Brain microvascular endothelial cell (primary cell): ENCODE measurements at regions not wholly inside any gene's neighbourhood (a gene's known extent, or its start where the extent isn't known, plus 50 kb on each side); places are given as distances from the start of the nearest gene placed in this dataset.
"Not testable (repeated sequence)": the region's sequence is repeated elsewhere in the genome, so short reads cannot be mapped to it uniquely, and the experiment has no call there.

Experiments
- DNase-seq: peaks from one replicate; pipeline ENCODE4 v3.0.0-alpha.2; 2020
- H3K27ac ChIP-seq: fragments of 250-450 bp; sonication (Bioruptor Pico); 2 replicates; pipeline ENCODE4 v1.5.1; 2020; ENCODE audit warnings: mild to moderate bottlenecking, moderate library complexity
- H3K27me3 ChIP-seq: fragments of 250-450 bp; sonication (Bioruptor Pico); replicated peaks from 2 replicates; pipeline ENCODE4 v1.5.1; 2020; ENCODE audit warnings: mild to moderate bottlenecking
- H3K36me3 ChIP-seq: fragments of 250-450 bp; sonication (Bioruptor Pico); replicated peaks from 2 replicates; pipeline ENCODE4 v1.5.1; 2020; ENCODE audit warnings: mild to moderate bottlenecking
- H3K4me3 ChIP-seq: 2 replicates; pipeline ENCODE4 v1.5.1; 2011; ENCODE audit warnings: low read depth, mild to moderate bottlenecking, control low read depth, low read length, moderate library complexity
- in situ Hi-C: cut with HindIII; loops from 2 replicates; pipeline ENCODE4 v1.10.0; 2017; ENCODE audit warnings: low sequenced_read_pairs, low pct_ligation_motif_present
- TF ChIP-seq, protein P1 (sequence below): IDR thresholded peaks from 2 replicates; pipeline ENCODE4 v1.5.1; 2011; ENCODE audit warnings: low read depth, mild to moderate bottlenecking, moderate library complexity, low read length, control low read depth, inconsistent platforms; ENCODE audit errors: missing control alignments

DNA sequence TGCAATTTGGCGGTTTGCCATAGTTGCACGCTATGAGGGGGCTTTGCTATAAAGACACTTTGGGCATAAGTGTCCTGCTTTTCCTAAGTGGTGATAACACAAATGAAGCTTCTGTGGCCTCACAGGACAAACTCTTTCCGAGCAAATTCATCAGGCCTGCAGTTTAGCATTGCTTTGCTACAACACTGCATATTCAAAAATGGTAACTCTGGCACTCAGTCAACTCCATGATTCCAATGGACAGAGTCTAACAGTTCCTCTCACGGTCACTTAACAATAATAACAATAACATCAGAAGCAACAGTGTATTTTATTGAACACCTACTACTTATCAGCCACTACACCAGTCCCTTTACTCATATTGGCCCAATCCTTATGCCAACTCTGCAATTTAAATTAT lies 222.5 kb downstream of the FRK start:
- no peaks in the 10 kb centered on the region for H3K27me3 ChIP-seq
- no peak overlapping the region for H3K27ac ChIP-seq
- no peak for DNase-seq
- no peak overlapping the region for H3K4me3 ChIP-seq
- TF ChIP-seq, protein P1, sequence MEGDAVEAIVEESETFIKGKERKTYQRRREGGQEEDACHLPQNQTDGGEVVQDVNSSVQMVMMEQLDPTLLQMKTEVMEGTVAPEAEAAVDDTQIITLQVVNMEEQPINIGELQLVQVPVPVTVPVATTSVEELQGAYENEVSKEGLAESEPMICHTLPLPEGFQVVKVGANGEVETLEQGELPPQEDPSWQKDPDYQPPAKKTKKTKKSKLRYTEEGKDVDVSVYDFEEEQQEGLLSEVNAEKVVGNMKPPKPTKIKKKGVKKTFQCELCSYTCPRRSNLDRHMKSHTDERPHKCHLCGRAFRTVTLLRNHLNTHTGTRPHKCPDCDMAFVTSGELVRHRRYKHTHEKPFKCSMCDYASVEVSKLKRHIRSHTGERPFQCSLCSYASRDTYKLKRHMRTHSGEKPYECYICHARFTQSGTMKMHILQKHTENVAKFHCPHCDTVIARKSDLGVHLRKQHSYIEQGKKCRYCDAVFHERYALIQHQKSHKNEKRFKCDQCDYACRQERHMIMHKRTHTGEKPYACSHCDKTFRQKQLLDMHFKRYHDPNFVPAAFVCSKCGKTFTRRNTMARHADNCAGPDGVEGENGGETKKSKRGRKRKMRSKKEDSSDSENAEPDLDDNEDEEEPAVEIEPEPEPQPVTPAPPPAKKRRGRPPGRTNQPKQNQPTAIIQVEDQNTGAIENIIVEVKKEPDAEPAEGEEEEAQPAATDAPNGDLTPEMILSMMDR: no peak
- in situ Hi-C loops: no loop called here
- no peaks in the 10 kb centered on the region for H3K36me3 ChIP-seq

DNA sequence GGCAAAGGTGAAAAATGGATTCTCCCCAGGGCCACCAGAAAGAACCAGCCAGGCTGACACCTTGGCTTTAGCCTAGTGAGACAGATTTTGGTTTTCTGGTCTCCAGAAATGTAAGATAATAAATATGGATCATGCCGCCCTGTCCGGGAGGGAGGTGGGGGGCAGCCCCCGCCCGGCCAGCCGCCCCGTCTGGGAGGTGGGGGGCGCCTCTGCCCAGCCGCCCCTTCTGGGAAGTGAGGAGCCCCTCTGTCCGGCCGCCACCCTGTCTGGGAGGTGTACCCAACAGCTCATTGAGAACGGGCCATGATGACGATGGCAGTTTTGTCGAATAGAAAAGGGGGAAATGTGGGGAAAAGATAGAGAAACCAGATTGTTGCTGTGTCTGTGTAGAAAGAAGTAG lies 224.3 kb downstream of the FRK start:
- in situ Hi-C loops, H3K27ac ChIP-seq, H3K4me3 ChIP-seq, H3K27me3 ChIP-seq, DNase-seq, H3K36me3 ChIP-seq: not testable (repeated sequence)

DNA sequence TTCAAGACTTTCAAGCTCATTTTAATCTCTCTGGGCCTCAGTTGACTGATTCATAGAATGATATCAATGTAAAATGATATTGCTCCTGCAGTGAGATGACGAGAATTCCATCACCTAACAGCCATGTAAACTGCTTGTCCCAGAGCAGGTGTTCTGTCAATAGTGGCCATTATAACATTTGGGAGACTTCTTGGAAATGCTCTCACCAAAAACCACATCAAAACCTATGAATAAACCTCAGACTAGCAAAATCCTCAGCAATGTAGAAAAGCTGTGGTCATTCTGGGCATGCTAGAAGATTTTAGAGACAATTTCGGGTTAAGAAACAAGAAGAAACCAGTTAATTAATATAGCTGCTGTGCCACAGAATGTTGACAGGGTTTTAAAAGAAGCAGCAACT lies 225.4 kb downstream of the FRK start:
- TF ChIP-seq, protein P1: no peak
- Histone ChIP-seq H3K36me3 (no peaks in the 10 kb centered on the region), H3K4me3 (no peak overlapping the region), H3K27ac (no peak overlapping the region), H3K27me3 (no peaks in the 10 kb centered on the region)
- in situ Hi-C loops: no loop called here
- no peak for DNase-seq

DNA sequence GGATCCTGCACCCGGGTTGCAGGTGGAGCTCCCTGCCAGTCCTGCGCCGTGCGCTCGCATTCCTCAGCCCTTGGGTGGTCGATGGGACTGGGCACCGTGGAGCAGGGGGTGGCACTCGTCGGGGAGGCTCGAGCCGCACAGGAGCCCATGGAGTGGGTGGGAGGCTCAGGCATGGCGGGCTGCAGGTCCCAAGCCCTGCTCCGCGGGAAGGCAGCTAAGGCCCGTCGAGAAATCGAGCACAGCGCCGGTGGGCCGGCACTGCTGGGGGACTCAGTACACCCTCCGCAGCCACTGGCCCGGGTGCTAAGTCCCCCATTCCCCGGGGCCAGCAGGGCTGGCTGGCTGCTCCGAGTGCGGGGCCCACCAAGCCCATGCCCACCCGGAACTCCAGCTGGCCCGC lies 226.1 kb downstream of the FRK start:
- H3K36me3 ChIP-seq, in situ Hi-C loops, H3K27me3 ChIP-seq, DNase-seq, H3K27ac ChIP-seq, H3K4me3 ChIP-seq: not testable (repeated sequence)

DNA sequence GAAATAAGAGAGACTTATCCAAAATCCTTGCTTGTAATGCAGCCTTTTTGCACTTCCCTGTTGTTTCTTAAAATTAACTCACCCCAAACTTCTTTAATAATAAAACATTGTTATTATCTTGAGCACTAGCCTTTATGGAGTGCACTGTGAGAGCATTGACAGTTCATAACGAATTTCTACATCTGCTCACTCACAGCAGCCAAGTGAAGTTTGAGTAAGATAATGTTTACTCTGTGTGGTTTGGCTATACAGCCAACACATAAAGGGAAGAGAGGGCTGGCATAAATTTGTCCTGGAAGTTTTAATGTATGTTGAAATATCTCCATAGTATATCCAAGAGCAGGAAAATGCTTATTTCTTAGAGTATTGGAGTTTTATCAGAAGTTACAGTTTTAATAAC lies 227.9 kb downstream of the FRK start:
- TF ChIP-seq, protein P1: no peak
- no peaks in the 10 kb centered on the region for H3K36me3 ChIP-seq
- no peak overlapping the region for H3K27ac ChIP-seq
- no peak for DNase-seq
- no peak overlapping the region for H3K4me3 ChIP-seq
- in situ Hi-C loops: no loop called here
- no peaks in the 10 kb centered on the region for H3K27me3 ChIP-seq

DNA sequence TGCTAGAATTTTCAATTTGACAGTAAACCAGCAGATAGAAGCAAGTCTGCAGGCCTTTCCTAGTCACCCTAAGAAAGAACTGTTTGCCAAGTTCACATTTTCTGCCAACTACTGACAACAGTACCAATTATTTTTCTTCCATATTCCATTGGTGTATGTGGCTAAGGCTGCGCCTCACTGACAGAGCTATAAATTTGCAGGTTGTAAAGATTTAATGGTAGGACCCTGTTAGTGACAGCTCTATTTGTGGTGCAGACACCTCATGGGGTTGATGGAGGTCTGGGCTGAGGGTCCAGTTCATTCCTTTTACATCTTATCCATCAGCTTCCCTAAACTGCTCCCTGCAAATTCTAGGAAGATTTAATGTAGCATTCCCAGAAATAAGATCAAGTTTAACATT lies 228.5 kb downstream of the FRK start:
- TF ChIP-seq, protein P1: no peak
- no peak for DNase-seq
- in situ Hi-C loops: no loop called here

DNA sequence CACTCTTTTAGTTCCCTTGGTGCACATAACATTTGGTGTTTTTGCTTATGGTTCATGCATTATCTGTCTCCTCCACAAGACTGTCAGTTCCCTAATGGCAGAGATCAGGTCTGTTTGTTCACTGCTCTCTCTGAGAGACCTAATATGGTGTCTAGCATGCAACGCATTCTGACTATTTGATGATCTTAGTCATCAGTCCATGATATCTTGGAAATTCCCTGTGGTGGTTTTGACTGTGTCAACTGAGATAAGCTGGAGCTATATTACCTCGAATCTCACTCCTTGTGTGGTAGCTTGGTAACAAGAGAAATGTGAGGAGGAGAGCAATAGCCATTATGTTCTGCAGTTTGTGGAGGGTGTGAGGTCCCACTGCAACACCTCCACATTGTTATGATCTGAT lies 229.8 kb downstream of the FRK start:
- no peak overlapping the region for H3K27ac ChIP-seq
- peak; percentile 18 for DNase-seq
- H3K36me3 ChIP-seq: no peaks in the 10 kb centered on the region
- TF ChIP-seq, protein P1: no peak
- in situ Hi-C loops: no loop called here
- H3K27me3 ChIP-seq: no peaks in the 10 kb centered on the region
- H3K4me3 ChIP-seq: no peak overlapping the region

More for the DNA sequence above, 228.5 kb downstream of the FRK start:
- H3K27me3 ChIP-seq: no peaks in the 10 kb centered on the region
- no peak overlapping the region for H3K27ac ChIP-seq
- H3K4me3 ChIP-seq: no peak overlapping the region
- no peaks in the 10 kb centered on the region for H3K36me3 ChIP-seq
